ENCODE measurements at regions not wholly inside any gene's neighbourhood (a gene's known extent, or its start where the extent isn't known, plus 50 kb on each side); places are given as distances from the start of the nearest gene placed in this dataset.

DNA sequence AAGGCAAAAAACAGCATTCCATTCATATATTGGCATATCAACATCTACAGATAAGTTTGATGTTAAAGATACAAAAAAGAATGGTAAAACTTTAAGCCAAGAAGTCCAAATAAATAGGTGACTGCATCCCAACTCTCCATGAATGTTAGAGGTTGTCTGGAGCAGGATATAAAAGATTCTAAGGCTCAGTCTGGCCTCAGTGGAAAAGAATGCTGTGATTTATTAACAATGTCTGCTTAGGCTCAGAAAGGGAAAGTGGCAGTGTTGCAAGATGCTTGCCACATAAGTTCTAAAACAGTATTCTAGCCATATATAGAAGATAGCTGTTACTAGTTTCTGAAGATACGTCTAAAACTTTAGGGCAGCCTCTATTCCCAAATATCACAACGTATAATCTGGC lies 179.8 kb upstream of the NBEA start:
- no peak for TF ChIP-seq EZH2phosphoT487 (IDR thresholded peaks at IDR 0.05; ENCODE audit: low read depth)
- TF ChIP-seq, protein P1, sequence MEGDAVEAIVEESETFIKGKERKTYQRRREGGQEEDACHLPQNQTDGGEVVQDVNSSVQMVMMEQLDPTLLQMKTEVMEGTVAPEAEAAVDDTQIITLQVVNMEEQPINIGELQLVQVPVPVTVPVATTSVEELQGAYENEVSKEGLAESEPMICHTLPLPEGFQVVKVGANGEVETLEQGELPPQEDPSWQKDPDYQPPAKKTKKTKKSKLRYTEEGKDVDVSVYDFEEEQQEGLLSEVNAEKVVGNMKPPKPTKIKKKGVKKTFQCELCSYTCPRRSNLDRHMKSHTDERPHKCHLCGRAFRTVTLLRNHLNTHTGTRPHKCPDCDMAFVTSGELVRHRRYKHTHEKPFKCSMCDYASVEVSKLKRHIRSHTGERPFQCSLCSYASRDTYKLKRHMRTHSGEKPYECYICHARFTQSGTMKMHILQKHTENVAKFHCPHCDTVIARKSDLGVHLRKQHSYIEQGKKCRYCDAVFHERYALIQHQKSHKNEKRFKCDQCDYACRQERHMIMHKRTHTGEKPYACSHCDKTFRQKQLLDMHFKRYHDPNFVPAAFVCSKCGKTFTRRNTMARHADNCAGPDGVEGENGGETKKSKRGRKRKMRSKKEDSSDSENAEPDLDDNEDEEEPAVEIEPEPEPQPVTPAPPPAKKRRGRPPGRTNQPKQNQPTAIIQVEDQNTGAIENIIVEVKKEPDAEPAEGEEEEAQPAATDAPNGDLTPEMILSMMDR (IDR thresholded peaks at IDR 0.05; ENCODE audit: low read depth, low read length), result no peak

Data from OCI-LY3 (cell line).